ENCODE measurements at regions not wholly inside any gene's neighbourhood (a gene's known extent, or its start where the extent isn't known, plus 50 kb on each side); places are given as distances from the start of the nearest gene placed in this dataset.

DNA sequence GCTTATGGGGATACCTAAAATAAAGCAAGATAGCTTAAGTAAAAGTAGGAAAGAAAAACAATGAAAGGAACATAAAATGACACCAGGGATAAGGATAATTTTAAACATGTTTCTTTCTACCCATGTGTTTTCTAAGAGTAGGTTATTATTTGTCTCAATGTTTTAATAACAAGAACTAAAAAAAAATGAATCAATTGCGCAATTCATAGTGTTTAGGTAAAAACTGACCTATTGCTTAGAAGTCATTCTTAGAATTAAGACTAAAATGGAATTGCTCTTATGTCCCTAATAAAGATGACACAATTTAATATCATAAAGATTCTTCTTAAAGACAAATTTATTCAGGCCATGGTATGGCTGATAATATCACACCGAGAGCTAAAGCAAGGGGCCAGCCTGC is 58.0 kb upstream of the COL24A1 start:
- Histone ChIP-seq H3K36me3 (no peaks in the 10 kb centered on the region), H3K27me3 (no peaks in the 10 kb centered on the region), H3K9me3 (no peaks in the 10 kb centered on the region), H3K4me3 (no peak overlapping the region), H3K4me1 (no peaks in the 10 kb centered on the region), H3K27ac (no peak overlapping the region)
- ATAC-seq (no peak), DNase-seq (no peak)
- no peak for TF ChIP-seq POLR2A (IDR thresholded peaks at IDR 0.05)
- TF ChIP-seq, protein P1, sequence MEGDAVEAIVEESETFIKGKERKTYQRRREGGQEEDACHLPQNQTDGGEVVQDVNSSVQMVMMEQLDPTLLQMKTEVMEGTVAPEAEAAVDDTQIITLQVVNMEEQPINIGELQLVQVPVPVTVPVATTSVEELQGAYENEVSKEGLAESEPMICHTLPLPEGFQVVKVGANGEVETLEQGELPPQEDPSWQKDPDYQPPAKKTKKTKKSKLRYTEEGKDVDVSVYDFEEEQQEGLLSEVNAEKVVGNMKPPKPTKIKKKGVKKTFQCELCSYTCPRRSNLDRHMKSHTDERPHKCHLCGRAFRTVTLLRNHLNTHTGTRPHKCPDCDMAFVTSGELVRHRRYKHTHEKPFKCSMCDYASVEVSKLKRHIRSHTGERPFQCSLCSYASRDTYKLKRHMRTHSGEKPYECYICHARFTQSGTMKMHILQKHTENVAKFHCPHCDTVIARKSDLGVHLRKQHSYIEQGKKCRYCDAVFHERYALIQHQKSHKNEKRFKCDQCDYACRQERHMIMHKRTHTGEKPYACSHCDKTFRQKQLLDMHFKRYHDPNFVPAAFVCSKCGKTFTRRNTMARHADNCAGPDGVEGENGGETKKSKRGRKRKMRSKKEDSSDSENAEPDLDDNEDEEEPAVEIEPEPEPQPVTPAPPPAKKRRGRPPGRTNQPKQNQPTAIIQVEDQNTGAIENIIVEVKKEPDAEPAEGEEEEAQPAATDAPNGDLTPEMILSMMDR (IDR thresholded peaks at IDR 0.05 in 4 of 5, conservative IDR thresholded peaks at IDR 0.05 in 1 of 5) = no peak
- intact Hi-C loops (cut with DNase I; ENCODE audit: low total_unique reads) = no loop called here
- in situ Hi-C loops (cut with MboI; ENCODE audit: low sequenced_read_pairs in 4 of 4) = loop anchor here in 1 of 4 donors (25.0 kb wide), 1 partner anchor 98 kb away; no protein-coding TSS in a partner anchor

DNA sequence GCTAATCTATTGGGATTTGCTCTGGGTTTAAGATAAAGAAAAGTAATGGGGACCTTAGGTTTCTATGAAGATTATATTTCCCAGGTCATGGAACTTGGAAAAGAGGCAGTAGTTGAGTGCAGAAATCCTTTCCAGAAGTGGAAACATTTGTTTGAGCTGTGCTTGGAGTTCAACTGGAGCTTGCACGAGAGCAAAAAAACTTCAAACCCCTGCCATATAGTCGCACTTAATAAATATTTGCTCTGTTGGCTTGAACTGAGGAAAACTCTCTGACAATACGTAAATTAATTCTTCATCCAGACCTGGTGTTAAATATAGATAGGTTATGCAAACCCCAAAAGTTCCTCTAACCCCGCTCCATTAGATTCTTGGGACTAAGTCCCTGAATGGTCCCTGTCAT is 52.8 kb upstream of the COL24A1 start:
- no peak for TF ChIP-seq POLR2A (IDR thresholded peaks at IDR 0.05)
- TF ChIP-seq, protein P1 (IDR thresholded peaks at IDR 0.05 in 4 of 5, conservative IDR thresholded peaks at IDR 0.05 in 1 of 5) = no peak

DNA sequence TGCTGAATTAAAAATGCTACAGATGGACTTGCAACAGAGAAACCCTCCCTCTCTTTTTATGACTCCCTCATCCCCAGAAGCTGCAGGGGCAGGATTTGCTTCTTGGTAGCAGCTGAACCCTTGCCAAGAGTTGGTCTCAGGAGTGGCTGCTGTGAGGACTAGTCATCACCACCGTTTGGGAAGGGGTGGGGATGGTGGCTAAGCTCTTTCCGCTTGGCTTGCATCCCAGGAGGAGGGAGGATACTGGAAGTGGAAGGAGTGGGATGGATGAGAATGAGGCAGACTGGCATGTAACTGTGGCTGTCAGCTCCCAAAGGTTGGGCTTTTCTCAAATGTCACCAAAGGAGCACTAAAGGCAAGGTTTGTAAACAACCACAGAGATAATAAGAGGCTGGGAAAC is 50.8 kb upstream of the COL24A1 start:
- Histone ChIP-seq H3K36me3 (no peaks in the 10 kb centered on the region), H3K9me3 (no peaks in the 10 kb centered on the region), H3K4me1 (no peaks in the 10 kb centered on the region), H3K27me3 (no peaks in the 10 kb centered on the region), H3K4me3 (no peak overlapping the region), H3K27ac (no peak overlapping the region)
- in situ Hi-C loops (cut with MboI; ENCODE audit: low sequenced_read_pairs in 4 of 4) (loop anchor here in 1 of 4 donors (25.0 kb wide), 1 partner anchor 105 kb away; no protein-coding TSS in a partner anchor), intact Hi-C loops (cut with DNase I; ENCODE audit: low total_unique reads) (no loop called here)
- TF ChIP-seq, protein P1 (IDR thresholded peaks at IDR 0.05 in 4 of 5, conservative IDR thresholded peaks at IDR 0.05 in 1 of 5) = no peak
- no peak for TF ChIP-seq POLR2A (IDR thresholded peaks at IDR 0.05)
- ATAC-seq (no peak), DNase-seq (no peak)

More for the DNA sequence above, 52.8 kb upstream of the COL24A1 start:
- in situ Hi-C loops (cut with MboI; ENCODE audit: low sequenced_read_pairs in 4 of 4) = loop anchor here in 1 of 4 donors (25.0 kb wide), 1 partner anchor 103 kb away; no protein-coding TSS in a partner anchor
- DNase-seq (no peak), ATAC-seq (no peak)
- H3K36me3 ChIP-seq = no peaks in the 10 kb centered on the region
- H3K4me3 ChIP-seq = no peak overlapping the region
- no peaks in the 10 kb centered on the region for H3K27me3 ChIP-seq
- no peaks in the 10 kb centered on the region for H3K9me3 ChIP-seq
- H3K27ac ChIP-seq = no peak overlapping the region
- intact Hi-C loops (cut with DNase I; ENCODE audit: low total_unique reads) = no loop called here
- H3K4me1 ChIP-seq = no peaks in the 10 kb centered on the region

Measured in gastrocnemius medialis (tissue), 4 donors.